Activated B cell treated with CpG ODN at 0.5 μM for 24 hours (primary cell): ENCODE measurements at regions not wholly inside any gene's neighbourhood (a gene's known extent, or its start where the extent isn't known, plus 50 kb on each side); places are given as distances from the start of the nearest gene placed in this dataset.

ENCODE experiments used
- ATAC-seq: fragments of 200-7000 bp; cut with Tn5 transposase; one replicate; pipeline ENCODE4 v1.10.0; 2021; ENCODE audit warnings: low read depth, mild to moderate bottlenecking, moderate library complexity
- CTCF ChIA-PET: fragments of 350-600 bp; sonication (Branson Sonifier 250); formaldehyde crosslinking; loops from one replicate; lab custom pipeline; 2021; ENCODE audit warnings: antibody characterized with exemption; lab: Charles Lee
- POLR2A ChIA-PET: fragments of 350-600 bp; sonication (Branson Sonifier 250); formaldehyde crosslinking; loops from one replicate; lab custom pipeline; 2021; ENCODE audit warnings: antibody characterized with exemption; lab: Charles Lee
- DNase-seq: peaks from one replicate; pipeline ENCODE4 v3.0.0; 2022
- H3K27ac Mint-ChIP-seq: one replicate; pipeline ENCODE4 v1.8.0; 2020; ENCODE audit warnings: mixed read lengths
- H3K27me3 Mint-ChIP-seq: one replicate; pipeline ENCODE4 v1.8.0; 2021; ENCODE audit warnings: mixed read lengths
- H3K36me3 Mint-ChIP-seq: one replicate; pipeline ENCODE4 v1.8.0; 2021; ENCODE audit warnings: low read depth, mixed read lengths
- H3K4me1 Mint-ChIP-seq: one replicate; pipeline ENCODE4 v1.8.0; 2021; ENCODE audit warnings: mixed read lengths
- H3K4me3 Mint-ChIP-seq: one replicate; pipeline ENCODE4 v1.8.0; 2020; ENCODE audit warnings: mild to moderate bottlenecking, mixed read lengths
- H3K9me3 Mint-ChIP-seq: one replicate; pipeline ENCODE4 v1.8.0; 2020; ENCODE audit warnings: mixed read lengths
- intact Hi-C: fragments of 100-400 bp; cut with micrococcal nuclease; formaldehyde crosslinking; loops from one replicate; pipeline ENCODE4 v1.15.1; 2024
- TF ChIP-seq, protein P1 (sequence below): fragments of 200-600 bp; IDR thresholded peaks from one replicate; pipeline ENCODE4 v1.8.0; 2022; ENCODE audit warnings: antibody characterized with exemption, mild to moderate bottlenecking

DNA sequence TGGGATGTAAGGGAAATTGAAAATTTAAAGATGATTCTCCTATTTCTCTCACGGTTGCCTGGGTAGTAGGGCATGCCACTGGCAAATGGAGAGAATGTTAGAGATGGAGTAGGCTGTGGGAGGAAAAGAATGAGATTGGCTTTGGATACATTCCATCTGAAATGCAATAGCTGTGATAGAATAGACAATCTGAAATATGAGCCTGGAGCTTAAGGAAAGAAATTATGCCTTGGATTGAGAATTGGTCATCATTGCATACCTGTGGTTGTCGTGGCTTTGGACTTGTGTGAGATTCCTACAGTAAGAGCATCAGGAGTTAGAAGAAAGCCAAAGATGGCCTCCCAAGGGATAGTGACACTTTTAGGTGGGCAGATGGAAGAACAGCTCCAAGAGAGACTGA is 305.1 kb upstream of the SLC10A2 start:
- no peak overlapping the region for H3K4me3 Mint-ChIP-seq
- TF ChIP-seq, protein P1, sequence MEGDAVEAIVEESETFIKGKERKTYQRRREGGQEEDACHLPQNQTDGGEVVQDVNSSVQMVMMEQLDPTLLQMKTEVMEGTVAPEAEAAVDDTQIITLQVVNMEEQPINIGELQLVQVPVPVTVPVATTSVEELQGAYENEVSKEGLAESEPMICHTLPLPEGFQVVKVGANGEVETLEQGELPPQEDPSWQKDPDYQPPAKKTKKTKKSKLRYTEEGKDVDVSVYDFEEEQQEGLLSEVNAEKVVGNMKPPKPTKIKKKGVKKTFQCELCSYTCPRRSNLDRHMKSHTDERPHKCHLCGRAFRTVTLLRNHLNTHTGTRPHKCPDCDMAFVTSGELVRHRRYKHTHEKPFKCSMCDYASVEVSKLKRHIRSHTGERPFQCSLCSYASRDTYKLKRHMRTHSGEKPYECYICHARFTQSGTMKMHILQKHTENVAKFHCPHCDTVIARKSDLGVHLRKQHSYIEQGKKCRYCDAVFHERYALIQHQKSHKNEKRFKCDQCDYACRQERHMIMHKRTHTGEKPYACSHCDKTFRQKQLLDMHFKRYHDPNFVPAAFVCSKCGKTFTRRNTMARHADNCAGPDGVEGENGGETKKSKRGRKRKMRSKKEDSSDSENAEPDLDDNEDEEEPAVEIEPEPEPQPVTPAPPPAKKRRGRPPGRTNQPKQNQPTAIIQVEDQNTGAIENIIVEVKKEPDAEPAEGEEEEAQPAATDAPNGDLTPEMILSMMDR: no peak
- CTCF ChIA-PET: no interaction called here
- intact Hi-C loops: no loop called here
- H3K27ac Mint-ChIP-seq: no peak overlapping the region
- ATAC-seq: no peak
- H3K4me1 Mint-ChIP-seq: no peaks in the 10 kb centered on the region
- POLR2A ChIA-PET: no interaction called here
- DNase-seq: no peak
- no peaks in the 10 kb centered on the region for H3K27me3 Mint-ChIP-seq
- no peaks in the 10 kb centered on the region for H3K9me3 Mint-ChIP-seq
- H3K36me3 Mint-ChIP-seq: no peaks in the 10 kb centered on the region

DNA sequence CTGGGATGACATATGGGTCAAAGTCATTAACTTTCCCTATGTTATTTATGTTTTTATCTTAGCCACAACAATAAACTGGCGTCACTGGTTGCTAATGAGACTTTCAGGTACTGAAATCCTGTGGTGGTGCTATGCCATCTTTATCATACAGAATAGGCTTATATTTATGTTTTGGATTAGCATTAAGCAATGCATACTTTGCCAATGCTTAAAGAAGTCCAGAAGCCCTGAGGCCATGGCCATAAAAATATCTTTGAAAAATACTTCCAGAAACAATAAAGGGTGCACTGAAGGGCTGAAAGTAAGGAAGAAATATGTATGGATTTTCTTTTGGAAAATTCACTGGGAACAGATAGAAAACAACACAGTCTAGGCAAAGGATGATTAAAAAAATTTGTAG is 304.6 kb upstream of the SLC10A2 start:
- intact Hi-C loops: no loop called here
- TF ChIP-seq, protein P1: no peak
- no peak for DNase-seq
- CTCF ChIA-PET: no interaction called here
- Mint-ChIP-seq H3K4me1 (no peaks in the 10 kb centered on the region), H3K27ac (no peak overlapping the region), H3K36me3 (no peaks in the 10 kb centered on the region), H3K9me3 (no peaks in the 10 kb centered on the region), H3K4me3 (no peak overlapping the region), H3K27me3 (no peaks in the 10 kb centered on the region)
- POLR2A ChIA-PET: no interaction called here
- no peak for ATAC-seq

DNA sequence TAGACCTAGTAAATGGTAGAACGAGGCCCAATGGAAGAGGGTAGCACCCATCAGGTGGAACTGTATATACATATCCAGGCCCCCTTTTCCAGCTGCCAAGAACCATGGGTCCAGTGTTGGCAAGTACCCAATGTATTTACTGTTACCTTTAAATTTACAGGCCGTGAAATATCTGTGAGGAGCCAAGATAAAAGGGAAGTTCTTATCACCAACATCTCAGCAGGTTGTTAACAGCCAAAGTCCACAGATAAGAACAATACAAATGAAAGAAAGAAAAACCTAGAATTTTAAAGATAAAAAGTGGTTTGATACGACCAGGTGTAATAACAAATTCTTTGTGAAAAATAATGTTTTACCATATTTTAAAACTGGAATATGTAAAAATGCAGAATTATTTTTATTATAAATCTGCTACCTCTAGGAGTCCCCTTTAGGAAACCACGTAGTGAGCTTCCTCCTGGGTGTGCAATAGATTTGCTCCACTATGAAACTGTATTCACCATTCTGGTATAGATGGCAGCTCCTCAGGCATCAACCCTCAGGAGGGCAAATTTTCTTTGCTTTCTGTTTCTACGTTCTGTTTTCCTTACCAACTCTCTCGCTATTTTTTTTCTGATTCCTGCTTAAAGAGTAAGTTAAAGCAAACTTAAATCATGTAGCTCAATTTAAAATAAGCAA is 292.2 kb upstream of the SLC10A2 start:
- no peak for DNase-seq
- Mint-ChIP-seq H3K9me3 (peaks cover 4% of the 10 kb centered on the region), H3K36me3 (no peaks in the 10 kb centered on the region), H3K27ac (no peak overlapping the region), H3K4me1 (no peaks in the 10 kb centered on the region), H3K4me3 (no peak overlapping the region), H3K27me3 (no peaks in the 10 kb centered on the region)
- TF ChIP-seq, protein P1: no peak
- ATAC-seq: no peak
- ChIA-PET POLR2A (no interaction called here), CTCF (no interaction called here)
- intact Hi-C loops: no loop called here

DNA sequence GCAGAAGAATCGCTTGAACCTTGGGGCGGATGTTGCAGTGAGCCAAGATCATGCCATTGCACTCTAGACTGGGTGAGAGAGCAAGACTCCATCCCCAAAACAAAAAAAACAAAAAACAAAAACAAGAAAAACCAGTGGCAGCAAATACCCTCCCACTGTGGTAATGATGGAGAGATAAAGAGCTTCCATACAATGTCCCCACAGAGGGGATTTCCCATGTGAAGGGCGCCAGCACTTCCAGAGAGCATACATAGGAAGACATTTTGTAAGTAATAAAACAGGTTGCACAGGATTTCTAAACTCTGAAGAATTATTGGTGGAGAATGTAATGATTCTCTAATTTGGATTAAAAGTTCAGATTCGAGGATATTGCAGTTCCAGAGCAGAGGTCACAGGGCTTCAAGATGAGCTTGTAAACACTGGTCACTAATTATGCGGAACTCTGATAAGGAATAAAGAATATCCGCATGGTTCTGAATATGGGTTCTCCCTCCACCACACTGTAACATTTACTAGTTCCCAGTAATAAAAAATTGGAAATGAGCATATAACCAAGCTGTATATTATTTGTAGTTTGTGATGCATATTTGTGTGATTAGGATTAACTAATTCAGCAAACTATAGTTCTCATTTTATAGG is 290.1 kb upstream of the SLC10A2 start:
- H3K4me3 Mint-ChIP-seq: no peak overlapping the region
- ATAC-seq: no peak
- H3K27ac Mint-ChIP-seq: no peak overlapping the region
- H3K9me3 Mint-ChIP-seq: peaks cover 4% of the 10 kb centered on the region
- ChIA-PET POLR2A (no interaction called here), CTCF (no interaction called here)
- no peaks in the 10 kb centered on the region for H3K4me1 Mint-ChIP-seq
- H3K27me3 Mint-ChIP-seq: no peaks in the 10 kb centered on the region
- intact Hi-C loops: no loop called here
- no peaks in the 10 kb centered on the region for H3K36me3 Mint-ChIP-seq
- TF ChIP-seq, protein P1: no peak
- DNase-seq: no peak

DNA sequence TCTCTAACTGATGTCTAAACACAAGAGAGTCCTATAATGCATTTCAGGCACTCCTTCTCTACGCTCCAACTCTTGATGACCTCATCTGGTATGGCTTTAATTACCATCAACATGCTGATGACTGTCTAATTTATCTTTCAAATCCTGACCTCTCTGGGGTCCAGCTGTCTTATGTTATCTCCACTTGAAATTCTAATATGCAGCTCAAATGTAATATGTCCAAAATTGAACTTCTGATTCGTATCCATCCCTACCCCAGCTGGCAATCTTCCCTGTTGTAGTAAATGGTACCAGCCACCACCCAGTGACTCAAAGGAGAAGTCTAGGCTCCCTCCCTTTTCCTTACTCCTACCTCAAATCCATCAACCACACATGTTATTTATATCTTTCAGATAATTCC is 288.0 kb upstream of the SLC10A2 start:
- ChIA-PET CTCF (no interaction called here), POLR2A (no interaction called here)
- ATAC-seq: no peak
- TF ChIP-seq, protein P1: no peak
- no peak for DNase-seq
- Mint-ChIP-seq H3K27me3 (no peaks in the 10 kb centered on the region), H3K9me3 (peaks cover 2% of the 10 kb centered on the region), H3K4me1 (no peaks in the 10 kb centered on the region), H3K27ac (no peak overlapping the region), H3K36me3 (no peaks in the 10 kb centered on the region), H3K4me3 (no peak overlapping the region)
- intact Hi-C loops: no loop called here
